Vagina (tissue), 2 donors: ENCODE measurements at regions not wholly inside any gene's neighbourhood (a gene's known extent, or its start where the extent isn't known, plus 50 kb on each side); places are given as distances from the start of the nearest gene placed in this dataset.

Experiments used
- DNase-seq, 2 donors: peaks; one replicate each; pipeline ENCODE4 v3.0.0-alpha.2; 2017; ENCODE audit errors: extremely low spot score in 2 of 2
- H3K27ac ChIP-seq: fragments of 200-600 bp; sonication (generic); one replicate; pipeline ENCODE4 v1.5.1; 2019
- H3K27me3 ChIP-seq: fragments of 200-600 bp; sonication (generic); one replicate; pipeline ENCODE4 v1.5.1; 2019
- H3K36me3 ChIP-seq, 2 donors: fragments of 200-600 bp; sonication (generic); one replicate each; pipeline ENCODE4 v1.5.1; 2017 to 2019
- H3K4me1 ChIP-seq: fragments of 200-600 bp; sonication (generic); one replicate; pipeline ENCODE4 v1.5.1; 2019
- H3K4me3 ChIP-seq, 2 donors: fragments of 200-600 bp; sonication (generic); 1 replicate in 1 of 2; 2 replicates in 1 of 2; pipeline ENCODE4 v1.5.1; 2016 to 2019
- H3K9me3 ChIP-seq: fragments of 200-600 bp; sonication (generic); one replicate; pipeline ENCODE4 v1.5.1; 2019
- CTCF ChIP-seq, 3 experiments: fragments of 450-650 bp in 2 of 3; fragments of 200-600 bp in 1 of 3; sonication (generic) in 1 of 3; IDR thresholded peaks; one replicate each; pipeline ENCODE4 v1.5.1; 2017 to 2019; ENCODE audit warnings: antibody characterized with exemption in 3 of 3, mild to moderate bottlenecking in 2 of 3, moderate library complexity in 2 of 3
- POLR2A ChIP-seq, 2 donors: fragments of 450-650 bp; IDR thresholded peaks; one replicate each; pipeline ENCODE4 v1.6.1; 2017; ENCODE audit warnings: antibody characterized with exemption in 2 of 2, mild to moderate bottlenecking in 2 of 2, moderate library complexity in 2 of 2
- POLR2AphosphoS5 ChIP-seq, 2 donors: sonication (generic); formaldehyde crosslinking; IDR thresholded peaks; one replicate each; pipeline ENCODE4 v1.9.0; 2017; ENCODE audit warnings: antibody characterized with exemption in 2 of 2, mild to moderate bottlenecking in 2 of 2, low read depth in 1 of 2; ENCODE audit not compliant: insufficient read depth in 1 of 2
- intact Hi-C: fragments of 100-400 bp; cut with DNase I; formaldehyde crosslinking; loops from one replicate; pipeline ENCODE4 v1.15.1; 2023

GRCh38 chr2:193496786-193497185 is 1302.1 kb upstream of the TMEFF2 start:
- Histone ChIP-seq H3K9me3 (no peaks in the 10 kb centered on the region), H3K36me3 (no peaks in the 10 kb centered on the region), H3K27ac (no peak overlapping the region), H3K27me3 (no peaks in the 10 kb centered on the region), H3K4me3 (no peak overlapping the region), H3K4me1 (no peaks in the 10 kb centered on the region)
- DNase-seq, result no peak
- intact Hi-C loops, result no loop called here
- TF ChIP-seq CTCF (IDR thresholded peaks at IDR 0.05) (no peak), POLR2A (IDR thresholded peaks at IDR 0.05) (no peak), POLR2AphosphoS5 (IDR thresholded peaks at IDR 0.05; ENCODE audit: insufficient read depth in 1 of 2, low read depth in 1 of 2) (no peak)

- TF ChIP-seq POLR2AphosphoS5 (IDR thresholded peaks at IDR 0.05; ENCODE audit: insufficient read depth in 1 of 2, low read depth in 1 of 2) (no peak), CTCF (IDR thresholded peaks at IDR 0.05) (no peak), POLR2A (IDR thresholded peaks at IDR 0.05) (no peak)
- H3K4me3 ChIP-seq, result no peak overlapping the region
- intact Hi-C loops, result no loop called here
- no peaks in the 10 kb centered on the region for H3K27me3 ChIP-seq
- no peak overlapping the region for H3K27ac ChIP-seq
- H3K9me3 ChIP-seq, result no peaks in the 10 kb centered on the region
- H3K36me3 ChIP-seq, result no peaks in the 10 kb centered on the region
- no peaks in the 10 kb centered on the region for H3K4me1 ChIP-seq
- no peak for DNase-seq
Observed at GRCh38 chr2:193482557-193482956, 1287.8 kb upstream of the TMEFF2 start.

GRCh38 chr2:193480187-193480586 is 1285.5 kb upstream of the TMEFF2 start:
- no peak for DNase-seq
- no peak overlapping the region for H3K27ac ChIP-seq
- no peaks in the 10 kb centered on the region for H3K4me1 ChIP-seq
- no peaks in the 10 kb centered on the region for H3K27me3 ChIP-seq
- intact Hi-C loops, result no loop called here
- no peaks in the 10 kb centered on the region for H3K36me3 ChIP-seq
- H3K9me3 ChIP-seq, result no peaks in the 10 kb centered on the region
- no peak overlapping the region for H3K4me3 ChIP-seq
- no peak for TF ChIP-seq CTCF (IDR thresholded peaks at IDR 0.05)
- TF ChIP-seq POLR2AphosphoS5 (IDR thresholded peaks at IDR 0.05; ENCODE audit: insufficient read depth in 1 of 2, low read depth in 1 of 2), result no peak

- H3K4me1 ChIP-seq, result no peaks in the 10 kb centered on the region
- H3K27ac ChIP-seq, result no peak overlapping the region
- TF ChIP-seq POLR2AphosphoS5 (IDR thresholded peaks at IDR 0.05; ENCODE audit: insufficient read depth in 1 of 2, low read depth in 1 of 2) (no peak), POLR2A (IDR thresholded peaks at IDR 0.05) (no peak), CTCF (IDR thresholded peaks at IDR 0.05) (no peak)
- intact Hi-C loops, result no loop called here
- no peak overlapping the region for H3K4me3 ChIP-seq
- DNase-seq, result no peak
- no peaks in the 10 kb centered on the region for H3K9me3 ChIP-seq
- H3K36me3 ChIP-seq, result no peaks in the 10 kb centered on the region
- no peaks in the 10 kb centered on the region for H3K27me3 ChIP-seq
Observed at GRCh38 chr2:193476171-193476800, 1281.6 kb upstream of the TMEFF2 start.

- Histone ChIP-seq H3K4me1 (no peaks in the 10 kb centered on the region), H3K9me3 (no peaks in the 10 kb centered on the region), H3K36me3 (no peaks in the 10 kb centered on the region), H3K27ac (no peak overlapping the region), H3K4me3 (no peak overlapping the region), H3K27me3 (no peaks in the 10 kb centered on the region)
- TF ChIP-seq POLR2AphosphoS5 (IDR thresholded peaks at IDR 0.05; ENCODE audit: insufficient read depth in 1 of 2, low read depth in 1 of 2), result no peak
- no peak for TF ChIP-seq CTCF (IDR thresholded peaks at IDR 0.05)
- no peak for TF ChIP-seq POLR2A (IDR thresholded peaks at IDR 0.05)
- intact Hi-C loops, result no loop called here
- DNase-seq, result no peak
Observed at GRCh38 chr2:193475038-193475437, 1280.3 kb upstream of the TMEFF2 start.
